GM18502 (cell line): ENCODE measurements at regions not wholly inside any gene's neighbourhood (a gene's known extent, or its start where the extent isn't known, plus 50 kb on each side); places are given as distances from the start of the nearest gene placed in this dataset.

Experiments
- ATAC-seq: cut with Tn5 transposase; IDR thresholded peaks from one replicate; pipeline ENCODE4 v1.9.1; 2021; ENCODE audit warnings: mild to moderate bottlenecking; ENCODE audit not compliant: unreplicated experiment, poor library complexity

DNA sequence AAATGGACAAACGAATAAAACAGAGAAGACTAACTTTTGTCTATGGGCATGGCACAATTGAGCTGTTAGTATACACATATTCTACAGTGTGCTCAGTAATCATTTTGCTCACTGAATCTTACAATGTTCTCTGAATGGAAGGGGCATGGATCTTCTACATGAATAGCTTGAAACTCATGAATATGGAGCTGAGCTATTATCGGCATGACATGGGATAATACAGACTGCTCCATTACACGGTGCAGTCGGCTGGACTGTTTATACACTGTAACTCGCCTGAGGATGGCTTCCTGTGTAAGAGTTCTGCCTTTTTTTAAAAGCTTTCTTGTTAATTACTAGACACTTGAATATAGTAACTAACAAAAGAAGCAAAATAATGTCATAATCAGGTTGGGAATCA is 368.5 kb upstream of the MAD2L1 start:
- ATAC-seq: no peak

DNA sequence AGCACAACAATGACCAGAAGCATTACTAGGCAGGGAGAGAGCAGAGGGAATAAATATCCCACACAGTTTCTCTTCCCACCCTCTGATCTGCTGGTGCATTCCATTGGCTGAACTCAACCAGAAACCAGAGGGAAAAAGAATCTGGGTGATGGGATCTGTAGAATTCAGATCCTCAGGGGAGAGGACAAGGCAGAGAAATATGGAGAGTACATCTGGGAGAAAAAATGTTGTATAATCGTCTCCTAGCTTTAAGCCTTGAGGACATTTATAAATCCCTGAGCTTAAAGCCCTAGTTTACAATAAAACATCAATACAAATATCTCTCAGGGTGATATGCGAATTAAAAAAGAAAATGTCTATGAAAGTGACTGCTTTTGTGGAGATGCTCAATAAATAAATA is 368.1 kb upstream of the MAD2L1 start:
- ATAC-seq: no peak

DNA sequence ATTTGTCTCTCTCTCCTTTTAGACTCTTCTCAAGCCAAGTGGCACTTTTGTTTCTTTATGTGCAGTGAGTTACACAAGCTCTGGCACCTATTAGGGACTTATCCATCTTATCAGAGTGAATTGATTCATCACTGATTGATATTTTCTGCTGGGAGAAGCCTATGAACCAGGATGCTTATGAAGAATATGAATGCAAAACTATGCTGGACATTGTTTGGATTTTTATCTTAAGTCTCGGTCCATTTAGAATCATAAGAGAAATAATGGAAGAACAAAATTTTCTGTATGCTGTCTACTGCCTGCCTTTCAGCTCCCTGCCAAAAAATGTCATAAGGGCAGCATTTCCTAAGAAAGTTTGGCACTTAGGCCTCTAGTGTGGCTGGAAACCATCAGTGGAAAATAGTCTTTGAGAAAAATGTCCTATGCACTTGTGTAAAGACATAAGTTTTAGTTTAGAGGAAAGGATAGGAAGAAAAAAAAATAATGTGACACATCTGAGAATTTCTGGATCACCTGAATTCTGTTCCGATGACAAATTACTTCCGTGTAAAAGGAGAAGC is 365.7 kb upstream of the MAD2L1 start:
- ATAC-seq: no peak

DNA sequence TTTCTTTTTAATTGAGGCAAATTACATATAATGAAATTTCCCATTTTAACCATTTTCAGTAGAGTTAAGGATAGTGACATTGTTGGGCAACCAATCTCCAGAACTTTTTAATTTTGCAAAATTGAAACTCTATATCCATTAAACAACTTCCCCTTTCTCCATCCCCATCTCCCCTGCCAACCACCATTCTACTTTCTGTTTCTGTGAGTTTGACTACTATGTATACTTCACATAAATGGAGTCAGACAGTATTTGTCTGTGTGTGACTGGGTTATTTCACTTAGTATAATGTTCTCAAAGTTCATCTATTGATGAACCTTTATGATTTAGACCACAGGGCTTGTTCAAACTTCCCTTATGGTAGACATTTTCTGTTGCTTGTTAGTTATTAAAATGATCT is 364.5 kb upstream of the MAD2L1 start:
- no peak for ATAC-seq

DNA sequence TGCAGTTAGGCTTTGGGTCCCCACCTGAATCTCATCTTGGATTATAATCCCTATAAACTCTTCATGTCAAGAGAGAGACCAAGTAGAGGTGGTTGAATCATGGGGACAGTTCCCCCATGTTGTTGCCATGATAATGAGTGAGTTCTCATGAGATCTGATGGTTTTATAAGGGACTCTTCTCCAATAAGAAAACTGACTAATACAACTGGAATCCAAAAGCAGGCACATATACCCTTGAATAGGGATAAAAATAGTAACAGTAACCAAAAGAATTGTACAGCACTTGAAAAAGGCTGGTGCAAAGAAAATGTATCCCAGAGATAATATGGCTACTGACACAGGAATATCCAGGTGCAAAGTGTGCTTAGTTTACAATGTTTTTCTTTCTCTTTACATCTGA is 351.5 kb upstream of the MAD2L1 start:
- no peak for ATAC-seq

DNA sequence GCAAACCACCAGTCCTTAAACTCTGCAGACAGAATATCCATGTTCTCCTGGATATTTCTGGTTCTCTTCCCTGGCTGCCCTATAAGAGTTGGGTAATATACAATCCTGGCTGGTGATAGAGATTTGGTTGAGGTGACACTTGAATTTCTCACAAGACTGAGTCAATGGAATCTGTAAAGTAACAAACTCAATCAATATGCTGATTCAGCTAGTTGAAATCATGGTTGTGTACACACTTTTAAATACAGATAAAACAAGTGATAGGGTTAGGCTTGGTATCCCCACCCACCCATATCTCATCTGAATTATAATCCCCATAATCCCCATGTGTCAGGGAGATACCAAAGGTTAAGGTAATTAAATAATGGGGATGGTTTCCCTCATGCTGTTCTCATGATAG is 349.2 kb upstream of the MAD2L1 start:
- ATAC-seq: no peak

DNA sequence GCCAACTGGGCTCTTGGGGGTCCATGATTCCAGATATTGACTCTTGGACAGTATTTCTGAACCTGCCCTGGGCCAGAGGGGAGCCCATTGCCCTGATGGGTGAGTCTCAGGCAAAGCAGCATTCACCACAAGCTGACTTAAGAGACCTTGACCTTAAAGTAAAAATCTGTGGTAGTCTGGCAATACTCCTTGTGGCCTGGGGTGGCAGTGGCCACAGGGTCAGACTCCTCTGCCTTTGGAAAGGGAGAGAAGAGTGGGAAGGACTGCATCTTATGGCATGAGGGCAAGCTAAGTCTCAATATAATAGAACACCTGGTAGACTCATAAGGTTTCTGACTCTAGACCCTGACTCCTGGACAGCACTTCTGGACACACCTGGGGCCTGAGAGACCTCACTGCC is 340.3 kb upstream of the MAD2L1 start:
- no peak for ATAC-seq

DNA sequence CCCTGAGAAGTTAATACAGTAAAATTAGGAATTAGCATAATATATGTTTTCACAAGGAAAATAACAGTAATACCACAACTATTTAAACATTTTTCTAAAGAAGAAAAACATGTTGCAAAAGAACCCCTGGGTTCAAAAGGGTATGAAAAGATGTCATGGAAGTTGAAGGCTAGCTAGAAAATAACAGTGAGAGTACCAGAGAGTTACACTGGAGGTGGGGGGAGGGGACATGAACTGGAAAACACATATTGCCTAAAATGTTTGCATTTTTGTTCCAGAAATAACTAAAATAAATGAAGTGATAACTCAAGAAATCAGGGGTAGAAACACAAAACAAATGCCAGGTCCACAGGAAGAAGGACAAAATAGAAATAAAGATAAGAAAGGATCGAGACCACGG is 336.6 kb upstream of the MAD2L1 start:
- ATAC-seq: no peak

DNA sequence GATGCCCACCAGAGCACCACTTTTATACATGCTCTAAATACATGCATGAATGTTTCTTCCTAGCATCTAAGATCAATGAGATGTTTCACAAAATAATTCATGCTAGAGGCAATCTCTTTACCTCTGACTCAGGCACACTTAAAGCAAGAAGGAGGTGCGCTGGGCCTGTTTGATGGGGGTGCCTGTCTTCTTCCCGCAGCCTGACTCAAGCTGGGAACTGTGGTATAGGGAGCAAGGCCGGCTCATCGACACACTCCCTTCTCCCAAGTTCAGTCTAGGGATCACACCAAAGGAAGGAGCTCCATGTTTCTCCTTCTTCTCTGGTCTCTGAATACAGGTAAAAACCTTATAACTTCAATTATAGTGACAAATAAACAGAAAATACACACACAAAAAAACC is 333.8 kb upstream of the MAD2L1 start:
- ATAC-seq: no peak

DNA sequence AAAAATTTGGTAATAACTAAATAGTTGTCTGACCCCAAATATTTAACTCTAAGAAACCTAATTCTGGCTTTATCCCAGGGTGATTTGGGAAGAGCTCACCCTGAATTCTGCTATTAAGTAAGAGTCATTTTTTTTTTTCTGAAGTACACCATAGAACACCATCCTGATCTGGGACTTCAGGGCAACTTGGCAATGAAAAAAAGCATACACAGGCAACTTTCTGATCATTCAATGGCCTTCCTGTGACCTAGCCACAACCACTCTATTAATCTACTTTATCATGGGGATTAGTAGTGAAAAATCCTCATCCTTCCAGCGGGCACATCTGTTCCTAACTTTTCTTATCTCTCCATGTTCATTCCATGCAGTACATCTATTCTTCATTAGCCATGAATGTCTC is 333.2 kb upstream of the MAD2L1 start:
- no peak for ATAC-seq

DNA sequence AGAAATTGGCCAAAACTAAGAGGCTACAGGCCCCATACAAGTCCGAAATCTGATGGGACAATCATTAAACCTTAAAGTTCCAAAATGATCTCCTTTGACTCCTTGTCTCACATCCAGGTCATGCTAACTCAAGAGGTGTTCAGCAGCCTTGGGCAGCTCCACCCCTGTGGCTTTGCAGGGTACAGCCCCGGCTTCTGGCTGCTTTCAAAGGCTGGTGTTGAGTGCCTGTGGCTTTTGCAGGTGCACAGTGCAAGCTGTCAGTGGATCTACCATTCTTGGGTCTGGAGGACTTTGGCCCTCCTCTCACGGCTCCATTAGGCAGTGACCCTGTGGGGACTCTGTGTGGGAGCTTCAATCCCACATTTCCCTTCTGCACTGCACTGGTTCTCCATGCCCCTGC is 329.1 kb upstream of the MAD2L1 start:
- no peak for ATAC-seq

DNA sequence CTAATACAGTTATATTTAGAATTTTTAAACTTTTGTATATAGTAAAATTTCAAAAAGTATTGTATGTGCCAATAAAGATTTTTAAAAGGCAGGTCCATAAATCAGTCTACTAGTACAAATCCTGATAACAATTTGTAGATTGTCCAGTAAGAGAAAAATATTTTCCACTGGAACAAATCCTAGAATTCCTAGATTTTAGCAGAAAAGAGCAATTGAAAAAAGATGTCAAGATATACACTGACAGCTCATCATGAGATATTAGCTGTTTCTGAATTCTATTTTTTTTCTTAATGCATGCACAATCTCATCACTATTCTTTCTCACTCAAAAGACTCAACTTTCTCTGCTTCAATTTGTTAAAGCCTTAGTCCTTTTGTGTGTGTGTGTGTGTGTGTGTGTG is 289.2 kb upstream of the MAD2L1 start:
- ATAC-seq: no peak

DNA sequence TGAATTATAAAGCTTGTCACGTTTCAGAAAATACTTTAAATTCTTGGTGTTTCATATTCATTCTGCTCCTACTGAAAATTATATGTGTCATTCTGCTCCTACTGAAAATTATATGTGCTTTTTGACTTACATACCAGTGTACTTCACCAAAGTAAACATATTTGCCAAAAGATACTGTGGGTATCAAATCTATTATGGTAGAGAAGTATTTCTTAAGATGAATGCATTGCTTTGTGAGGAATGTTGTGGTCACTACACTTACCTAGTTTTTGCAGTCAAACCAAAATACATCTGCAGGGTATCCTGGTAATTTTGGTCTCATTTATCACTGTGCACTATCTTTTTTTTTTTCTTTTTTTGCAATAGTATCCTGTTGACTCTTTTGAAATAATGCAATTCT is 287.7 kb upstream of the MAD2L1 start:
- ATAC-seq: no peak

DNA sequence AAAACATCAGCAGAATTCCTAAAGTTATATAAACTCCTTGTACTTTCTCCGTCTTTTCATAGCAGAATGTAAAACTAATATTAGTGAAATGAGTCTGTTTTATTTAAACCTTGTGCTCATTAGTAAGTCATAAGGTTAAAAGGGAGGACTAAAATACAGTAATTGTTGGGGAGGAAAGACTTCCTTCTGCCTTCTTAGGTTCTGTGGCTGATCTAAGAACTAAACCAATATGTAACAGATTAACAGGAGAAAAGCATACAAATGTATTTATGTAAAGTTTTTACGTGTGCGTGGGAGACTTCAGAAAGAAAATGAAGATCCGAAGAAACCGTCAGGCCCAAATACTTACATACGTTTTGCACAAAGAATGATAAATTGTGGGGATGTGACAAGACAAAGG is 286.6 kb upstream of the MAD2L1 start:
- no peak for ATAC-seq

DNA sequence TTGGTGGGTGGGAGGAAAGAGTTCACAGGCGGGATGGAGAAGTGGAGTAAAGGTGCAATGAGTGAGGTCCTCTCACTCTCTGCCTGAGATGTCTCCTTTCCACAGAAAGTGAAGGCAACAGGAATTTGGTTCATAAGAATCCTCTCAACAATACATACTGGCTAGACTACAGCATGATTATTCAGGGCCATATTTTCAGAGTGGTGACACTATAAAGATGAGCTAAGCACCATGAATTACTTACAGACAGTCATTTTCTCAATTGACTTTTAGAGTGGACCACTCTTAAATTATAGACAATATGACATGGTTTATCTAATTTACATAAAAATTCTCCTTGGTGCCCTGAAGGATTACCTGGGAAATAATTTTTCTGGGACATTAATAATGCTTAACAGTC is 286.1 kb upstream of the MAD2L1 start:
- no peak for ATAC-seq

DNA sequence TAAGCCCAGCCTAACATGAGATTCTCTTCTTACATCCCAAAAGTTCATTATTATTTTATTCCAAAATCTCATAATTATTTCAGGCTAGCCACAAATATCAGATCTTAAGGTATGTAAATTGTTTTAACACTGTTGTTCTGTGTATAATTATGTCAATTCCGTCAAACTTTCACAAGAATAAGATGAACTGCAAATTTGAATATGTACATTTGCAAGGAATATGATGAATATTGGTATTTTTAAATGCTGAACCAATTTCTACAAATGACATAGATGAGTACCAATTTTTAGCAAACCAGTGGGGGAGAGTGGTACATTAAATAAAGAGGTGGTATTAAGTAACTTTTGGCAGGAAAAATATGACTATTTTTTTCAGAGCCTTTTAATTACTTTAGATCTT is 282.3 kb upstream of the MAD2L1 start:
- no peak for ATAC-seq

DNA sequence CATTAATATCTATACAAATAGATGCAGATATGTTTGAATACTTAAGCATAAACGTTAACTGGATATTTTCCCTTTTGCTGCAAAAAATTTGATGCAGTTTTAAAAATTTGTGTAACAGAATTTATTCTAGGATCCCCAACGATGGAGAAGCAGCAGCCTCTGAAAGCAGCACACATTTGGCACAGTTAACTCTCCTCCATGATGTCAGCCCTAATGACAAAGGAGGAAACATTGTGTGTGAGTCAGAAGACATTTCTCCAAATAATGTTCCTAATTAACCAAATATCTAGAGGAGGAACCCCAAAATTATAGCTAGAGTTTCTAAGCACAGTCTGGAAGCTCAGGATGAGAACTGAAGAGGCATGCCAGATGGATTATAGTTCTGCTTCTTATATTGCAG is 281.9 kb upstream of the MAD2L1 start:
- no peak for ATAC-seq

DNA sequence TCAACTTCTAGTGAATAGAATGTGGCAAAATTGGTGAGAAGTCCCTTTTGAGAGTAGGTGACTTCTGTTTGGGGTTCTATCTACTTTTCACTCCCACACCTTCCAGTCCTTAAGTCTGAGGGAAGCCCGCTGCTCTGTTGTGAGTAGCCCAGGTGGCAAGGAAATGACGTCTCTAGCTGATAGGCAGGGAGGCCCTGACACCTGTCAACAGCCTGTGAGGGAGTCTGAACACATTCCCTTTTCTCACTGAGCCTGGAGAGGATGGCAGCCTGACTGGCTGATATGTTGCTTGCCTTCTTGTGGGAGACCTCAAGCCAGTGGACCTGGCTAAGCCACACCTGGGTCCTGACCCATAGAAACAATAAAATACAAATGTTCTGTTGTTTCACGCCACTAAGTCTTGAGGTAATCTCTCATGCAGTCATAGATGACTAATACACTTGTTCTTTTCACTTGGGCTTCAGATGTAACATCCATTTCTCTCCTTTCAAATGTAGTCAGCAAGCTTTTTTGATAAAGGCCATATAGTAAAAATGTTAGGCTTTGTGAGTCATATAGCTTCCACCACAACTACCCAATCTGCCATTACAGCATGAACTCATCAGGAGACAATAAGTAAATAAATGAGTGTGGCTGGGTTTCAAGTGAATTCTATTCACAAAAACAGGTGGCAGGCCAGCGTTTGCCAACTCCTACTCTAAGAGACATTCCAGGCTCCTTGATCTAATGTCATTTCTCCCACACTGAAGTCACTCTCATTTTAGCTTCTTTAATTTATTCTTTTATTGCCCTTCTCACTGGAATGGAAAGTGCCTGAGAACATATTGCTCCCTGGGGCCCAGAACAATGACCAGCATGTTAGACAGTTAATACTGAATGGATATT is 265.1 kb upstream of the MAD2L1 start:
- ATAC-seq: peak; percentile 61

DNA sequence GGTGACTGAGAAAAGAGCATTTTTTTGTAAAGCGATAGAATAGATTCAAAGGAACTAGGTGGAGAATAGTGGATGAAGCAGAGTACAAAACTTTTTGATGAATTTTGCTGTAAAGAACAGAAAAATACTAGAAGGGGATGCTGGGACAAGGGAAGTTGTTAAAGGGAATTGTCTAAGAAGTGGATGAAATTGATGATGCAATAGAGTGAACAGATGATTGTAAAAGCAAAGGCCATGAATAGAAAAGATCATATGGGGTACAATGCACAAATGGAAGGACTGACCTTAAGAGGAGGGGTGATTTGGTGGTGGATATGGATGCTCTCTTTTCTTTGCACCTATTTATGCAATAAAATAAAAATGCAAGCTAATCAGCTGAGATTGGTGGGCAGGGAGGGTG is 262.7 kb upstream of the MAD2L1 start:
- ATAC-seq: no peak

DNA sequence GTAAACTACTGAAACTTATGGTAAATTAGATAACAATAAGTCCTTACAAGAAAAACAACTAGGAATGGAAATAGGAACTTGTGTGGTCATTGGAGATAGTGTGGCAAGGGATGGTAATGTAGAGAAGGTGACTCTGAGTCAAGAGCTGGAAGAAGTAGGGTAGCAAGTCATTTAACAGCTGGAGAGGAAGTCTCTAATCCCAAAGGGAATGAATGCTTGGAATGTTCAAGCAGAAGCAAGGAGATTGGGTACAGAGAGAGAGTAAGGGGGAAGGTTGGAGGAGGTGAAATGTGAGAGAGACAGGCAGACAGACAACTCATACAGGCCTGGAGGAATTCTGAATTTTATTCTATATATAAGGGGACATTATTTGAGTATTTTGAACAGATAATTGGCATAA is 260.6 kb upstream of the MAD2L1 start:
- ATAC-seq: no peak

DNA sequence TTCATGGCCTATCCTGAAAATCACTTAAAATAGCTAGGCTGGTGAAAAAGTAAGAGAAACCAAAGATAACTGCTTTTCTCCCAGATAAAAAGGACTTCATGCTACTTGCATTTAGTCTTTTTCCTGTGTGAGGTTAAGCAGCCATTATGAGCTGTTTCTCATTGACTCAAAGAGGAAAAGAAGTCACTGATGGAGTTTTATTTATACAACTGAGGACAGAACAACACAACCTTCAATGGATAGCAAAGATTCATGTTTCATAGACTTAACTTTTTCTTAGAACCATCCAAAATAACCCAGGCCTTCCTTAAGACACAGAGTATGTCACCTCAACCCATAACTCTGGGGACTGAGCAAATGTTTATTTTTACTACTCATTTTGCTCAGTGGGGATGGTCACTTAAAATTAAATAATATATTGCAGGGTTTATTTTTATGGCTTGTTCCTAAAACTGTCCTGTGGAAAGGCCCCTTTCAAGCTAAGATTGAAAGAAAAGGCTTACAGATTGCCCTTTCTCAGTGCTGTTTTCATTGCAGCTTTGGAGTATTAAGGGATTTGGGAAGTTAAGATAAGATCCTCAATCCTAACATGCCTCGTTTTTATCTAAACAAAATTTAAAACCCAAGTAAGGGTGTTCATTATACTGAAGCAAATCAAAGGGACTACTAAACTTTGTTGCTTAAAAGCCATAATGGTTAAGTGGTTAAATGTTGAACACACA is 252.6 kb upstream of the MAD2L1 start:
- ATAC-seq: no peak
